AG09319 (cell line): ENCODE measurements at regions not wholly inside any gene's neighbourhood (a gene's known extent, or its start where the extent isn't known, plus 50 kb on each side); places are given as distances from the start of the nearest gene placed in this dataset.
A peak's percentile ranks its signal among the peaks of the same experiment; 100 is the strongest.

Source experiments
- DNase-seq: peaks from one replicate; pipeline ENCODE4 v3.0.0-alpha.2; 2010; ENCODE audit warnings: low read depth; ENCODE audit errors: extremely low read depth
- TF ChIP-seq, protein P1 (sequence below): IDR thresholded peaks from 2 replicates; pipeline ENCODE4 v1.5.1; 2011; ENCODE audit warnings: low read depth, mild to moderate bottlenecking, inconsistent platforms, low read length, moderate library complexity

DNA sequence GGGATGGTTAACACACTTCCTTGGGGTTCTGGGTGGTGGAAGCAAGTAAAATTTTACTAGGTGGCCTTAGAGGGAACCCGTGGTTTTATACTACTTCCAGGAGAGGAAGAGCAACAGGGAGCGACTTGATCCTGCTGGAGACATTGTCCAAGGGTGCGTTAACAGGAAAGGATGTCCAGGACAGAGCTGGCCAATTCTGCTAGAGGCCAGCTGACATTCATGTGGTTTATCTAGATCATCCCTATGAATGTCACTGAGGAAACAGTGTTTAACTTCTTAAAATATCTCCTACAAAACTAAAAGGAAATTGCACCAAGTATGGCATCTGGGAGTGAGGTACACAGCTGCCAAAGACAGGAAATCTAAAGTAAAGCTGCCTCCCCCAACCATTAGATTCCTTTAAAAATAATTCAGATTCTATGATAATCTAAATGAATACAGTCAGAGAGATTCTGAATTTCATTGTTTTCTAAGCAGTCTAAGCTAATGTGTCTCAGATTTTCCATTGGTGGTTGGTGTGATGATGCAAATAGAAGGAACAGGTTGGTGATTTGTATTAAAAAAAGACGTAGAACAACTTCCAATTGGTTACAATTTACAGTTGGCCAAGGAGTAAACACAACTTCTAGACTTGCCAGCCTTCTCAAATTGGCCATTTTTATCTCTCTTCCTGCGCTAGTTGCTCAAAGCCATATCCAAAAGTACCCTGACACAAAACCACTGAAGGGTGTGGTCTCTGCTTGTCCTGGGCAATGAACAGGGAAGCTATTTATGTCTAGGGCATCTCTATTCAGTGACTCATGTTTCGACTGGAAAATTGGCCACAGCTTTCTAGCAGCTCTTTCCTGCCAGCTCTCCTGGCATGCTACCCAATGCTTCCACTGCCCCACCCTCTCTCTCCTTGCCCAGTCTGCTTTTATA, 574.7 kb upstream of the MEF2C start:
- TF ChIP-seq, protein P1, sequence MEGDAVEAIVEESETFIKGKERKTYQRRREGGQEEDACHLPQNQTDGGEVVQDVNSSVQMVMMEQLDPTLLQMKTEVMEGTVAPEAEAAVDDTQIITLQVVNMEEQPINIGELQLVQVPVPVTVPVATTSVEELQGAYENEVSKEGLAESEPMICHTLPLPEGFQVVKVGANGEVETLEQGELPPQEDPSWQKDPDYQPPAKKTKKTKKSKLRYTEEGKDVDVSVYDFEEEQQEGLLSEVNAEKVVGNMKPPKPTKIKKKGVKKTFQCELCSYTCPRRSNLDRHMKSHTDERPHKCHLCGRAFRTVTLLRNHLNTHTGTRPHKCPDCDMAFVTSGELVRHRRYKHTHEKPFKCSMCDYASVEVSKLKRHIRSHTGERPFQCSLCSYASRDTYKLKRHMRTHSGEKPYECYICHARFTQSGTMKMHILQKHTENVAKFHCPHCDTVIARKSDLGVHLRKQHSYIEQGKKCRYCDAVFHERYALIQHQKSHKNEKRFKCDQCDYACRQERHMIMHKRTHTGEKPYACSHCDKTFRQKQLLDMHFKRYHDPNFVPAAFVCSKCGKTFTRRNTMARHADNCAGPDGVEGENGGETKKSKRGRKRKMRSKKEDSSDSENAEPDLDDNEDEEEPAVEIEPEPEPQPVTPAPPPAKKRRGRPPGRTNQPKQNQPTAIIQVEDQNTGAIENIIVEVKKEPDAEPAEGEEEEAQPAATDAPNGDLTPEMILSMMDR, result no peak
- DNase-seq, result peak; percentile 27

DNA sequence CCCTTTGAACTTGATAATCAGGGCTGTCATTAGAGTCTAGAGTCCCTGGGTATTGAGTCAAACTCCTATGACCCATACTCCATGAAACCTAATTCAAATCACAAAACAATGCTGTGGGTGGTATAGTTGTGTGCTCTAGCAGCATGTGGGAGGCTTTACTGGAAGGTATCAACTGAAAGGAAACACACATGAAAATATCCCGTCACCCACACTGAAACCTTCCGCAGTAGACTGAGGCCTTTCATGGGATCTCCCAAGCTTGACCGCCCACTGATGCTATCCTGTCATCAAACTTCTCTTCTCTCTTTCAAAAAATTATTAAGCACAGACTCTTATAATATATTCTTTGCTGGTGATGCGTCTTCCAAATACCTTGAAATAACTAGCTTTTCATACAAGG, 569.1 kb upstream of the MEF2C start:
- DNase-seq, result no peak
- TF ChIP-seq, protein P1, result no peak

DNA sequence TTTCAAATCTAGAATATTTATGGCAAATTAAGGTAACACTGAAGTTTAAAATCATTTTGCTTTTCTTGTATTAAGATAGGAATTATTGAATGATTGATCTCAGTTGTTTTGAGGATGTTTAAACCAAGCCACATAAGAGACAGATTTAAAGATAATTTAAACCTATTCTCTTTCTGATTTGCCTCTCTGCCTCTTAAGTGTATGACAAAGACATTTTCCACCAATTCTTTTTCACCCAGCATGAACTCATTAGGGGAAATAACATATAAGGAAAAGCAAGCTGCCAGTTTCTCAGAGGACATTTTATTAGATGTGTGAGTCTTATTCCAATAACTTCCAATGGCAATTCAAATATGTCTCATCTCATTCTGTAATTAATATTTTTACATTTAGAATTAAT, 568.3 kb upstream of the MEF2C start:
- DNase-seq, result no peak
- TF ChIP-seq, protein P1, result no peak

DNA sequence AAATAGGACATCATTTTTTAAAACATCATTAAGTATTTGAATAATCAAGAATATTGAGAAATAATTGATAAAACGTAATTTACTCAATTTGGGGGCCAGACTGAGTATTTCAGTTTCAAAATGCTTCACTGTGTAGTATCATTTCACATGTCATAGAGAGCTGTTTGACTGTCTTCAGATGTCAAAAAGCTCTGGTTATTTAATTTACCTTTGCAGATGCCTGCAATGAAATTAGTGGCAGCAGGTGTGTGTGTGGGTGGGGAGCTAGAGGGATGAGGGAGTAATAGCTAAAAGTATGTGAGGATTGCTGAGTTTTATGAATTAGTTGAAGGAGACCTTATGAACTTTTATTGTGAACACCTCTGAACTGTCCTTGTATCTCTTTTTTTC, 567.2 kb upstream of the MEF2C start:
- no peak for DNase-seq
- TF ChIP-seq, protein P1, result no peak

DNA sequence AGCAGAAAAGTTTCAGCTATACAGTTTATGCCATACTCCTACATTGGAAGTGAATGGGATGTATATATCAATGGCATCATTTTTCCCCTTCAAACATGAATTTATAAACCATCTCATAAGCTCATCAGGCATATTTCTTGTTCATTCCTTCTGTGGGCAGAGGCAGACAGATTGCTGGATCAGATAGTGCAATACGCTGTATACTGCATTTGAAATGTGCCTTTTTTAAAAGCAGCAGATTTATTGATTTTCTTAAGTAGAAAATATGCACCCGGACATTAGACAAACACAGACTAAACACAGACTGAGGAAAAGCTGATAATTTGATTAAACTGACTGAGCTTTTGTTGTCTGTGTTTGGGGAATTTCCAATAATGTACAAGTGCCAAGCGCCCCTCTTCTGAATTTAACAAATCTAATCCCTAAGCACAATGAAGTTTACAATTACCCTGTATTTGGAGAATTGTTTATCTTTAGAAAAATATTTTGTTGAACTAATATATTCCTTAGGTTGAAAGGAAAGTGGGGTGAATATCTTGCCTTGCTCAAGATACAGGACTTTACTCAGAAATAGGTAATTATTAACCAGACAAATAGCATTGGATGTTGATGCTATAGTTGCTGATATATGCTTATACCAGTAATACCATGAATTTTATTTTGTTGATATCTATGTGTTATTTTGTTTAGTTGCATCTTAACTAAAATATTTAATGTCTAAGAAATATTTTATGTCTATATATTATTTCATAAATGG, 566.6 kb upstream of the MEF2C start:
- no peak for DNase-seq
- TF ChIP-seq, protein P1, result no peak

DNA sequence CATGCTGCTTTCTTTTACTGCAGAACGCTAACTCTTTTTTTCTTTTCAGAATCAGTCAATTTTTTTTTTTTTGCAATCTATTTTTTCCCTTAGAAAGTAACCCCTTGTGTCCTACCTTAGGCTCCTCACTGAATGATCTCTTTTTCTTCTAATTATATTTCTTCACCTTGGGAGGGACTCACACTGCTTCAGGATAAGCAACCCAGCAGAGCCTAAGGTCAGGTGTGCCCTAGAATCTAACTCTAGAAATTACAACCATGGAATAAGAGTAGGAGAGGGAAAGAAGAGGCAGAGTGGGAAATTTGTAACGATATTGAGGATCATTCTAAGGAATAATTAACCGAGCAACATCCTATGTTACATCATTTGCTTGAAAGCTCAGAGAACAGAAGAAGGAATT, 564.0 kb upstream of the MEF2C start:
- DNase-seq, result no peak
- TF ChIP-seq, protein P1, result no peak
